NCI-H2107 treated with DMSO at 0.1 percent for 48 hours (cell line): ENCODE measurements at regions not wholly inside any gene's neighbourhood (a gene's known extent, or its start where the extent isn't known, plus 50 kb on each side); places are given as distances from the start of the nearest gene placed in this dataset.
"Not testable (repeated sequence)": the region's sequence is repeated elsewhere in the genome, so short reads cannot be mapped to it uniquely, and the experiment has no call there.

Source experiments
- DNase-seq: peaks from one replicate; lab custom pipeline; 2025; ENCODE audit not compliant: unreplicated experiment; lab: John Stamatoyannopoulos, UW

DNA sequence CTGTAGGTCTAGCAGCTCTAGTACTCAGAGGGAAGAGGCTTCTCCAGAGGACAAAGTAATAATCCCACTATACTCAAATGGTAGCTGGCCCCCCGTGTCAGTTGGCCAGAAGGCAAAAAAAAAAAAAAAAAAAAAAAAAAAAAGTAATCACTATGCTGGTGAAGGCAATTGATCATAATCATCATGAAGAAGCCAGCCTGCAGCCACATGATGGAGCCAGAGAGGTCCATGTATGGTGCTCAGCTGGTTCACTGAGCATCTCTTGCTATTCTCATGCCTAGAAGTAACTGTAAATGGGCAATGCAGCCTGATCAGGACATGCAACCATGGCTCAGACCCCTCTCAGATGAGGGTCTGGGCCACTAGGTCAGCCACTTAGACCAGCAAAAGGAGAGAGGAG lies 378.8 kb downstream of the MED13L start:
- no peak for DNase-seq

GRCh38 chr12:115897729-115898128 lies 379.8 kb downstream of the MED13L start:
- DNase-seq: no peak

GRCh38 chr12:115895247-115895646 lies 382.2 kb downstream of the MED13L start:
- no peak for DNase-seq

- DNase-seq: no peak
These were observed 385.8 kb downstream of the MED13L start for GRCh38 chr12:115891556-115892164.

DNA sequence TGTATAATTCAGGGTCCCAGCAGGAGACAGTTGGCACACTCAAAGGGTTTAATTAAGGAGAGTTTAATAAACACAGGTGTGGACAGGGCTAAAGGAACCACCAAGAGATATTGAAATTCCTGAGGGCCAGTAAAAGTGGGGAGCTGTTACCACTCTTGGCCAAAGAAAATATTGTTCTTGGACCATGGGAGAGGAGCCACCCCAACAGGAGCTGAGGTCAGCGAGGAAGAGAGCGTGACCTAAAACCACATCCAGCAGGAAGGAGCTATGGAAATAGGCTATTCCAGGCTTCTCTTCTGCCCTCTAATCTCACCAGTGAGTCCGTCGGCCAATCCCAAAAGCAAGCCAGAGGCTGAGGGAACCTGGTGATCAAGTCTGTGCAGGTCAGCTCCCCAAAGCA lies 390.8 kb downstream of the MED13L start:
- DNase-seq: no peak

GRCh38 chr12:115885040-115885690 lies 392.3 kb downstream of the MED13L start:
- peak; percentile 57 for DNase-seq

DNA sequence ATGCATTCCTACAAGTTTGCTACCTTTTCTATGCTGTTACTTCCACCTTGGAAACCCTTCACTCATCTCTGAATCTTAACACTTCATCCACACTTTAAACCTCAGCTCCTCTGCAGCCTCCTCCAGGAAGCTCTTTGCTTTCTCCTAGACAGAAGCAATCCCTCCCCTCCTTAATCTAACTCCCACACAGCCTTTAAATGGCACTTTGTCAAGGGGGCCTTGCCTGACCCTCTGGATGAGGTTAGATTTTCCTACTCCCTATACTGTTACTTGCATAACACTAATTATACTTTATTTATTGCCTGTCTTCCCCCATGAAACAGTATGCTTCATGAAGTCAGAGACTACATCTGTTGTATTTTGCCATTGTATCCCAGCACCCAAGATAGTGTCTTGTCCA lies 394.6 kb downstream of the MED13L start:
- no peak for DNase-seq

GRCh38 chr12:115880238-115880637 lies 397.3 kb downstream of the MED13L start:
- no peak for DNase-seq

GRCh38 chr12:115879354-115879753 lies 398.1 kb downstream of the MED13L start:
- no peak for DNase-seq

DNA sequence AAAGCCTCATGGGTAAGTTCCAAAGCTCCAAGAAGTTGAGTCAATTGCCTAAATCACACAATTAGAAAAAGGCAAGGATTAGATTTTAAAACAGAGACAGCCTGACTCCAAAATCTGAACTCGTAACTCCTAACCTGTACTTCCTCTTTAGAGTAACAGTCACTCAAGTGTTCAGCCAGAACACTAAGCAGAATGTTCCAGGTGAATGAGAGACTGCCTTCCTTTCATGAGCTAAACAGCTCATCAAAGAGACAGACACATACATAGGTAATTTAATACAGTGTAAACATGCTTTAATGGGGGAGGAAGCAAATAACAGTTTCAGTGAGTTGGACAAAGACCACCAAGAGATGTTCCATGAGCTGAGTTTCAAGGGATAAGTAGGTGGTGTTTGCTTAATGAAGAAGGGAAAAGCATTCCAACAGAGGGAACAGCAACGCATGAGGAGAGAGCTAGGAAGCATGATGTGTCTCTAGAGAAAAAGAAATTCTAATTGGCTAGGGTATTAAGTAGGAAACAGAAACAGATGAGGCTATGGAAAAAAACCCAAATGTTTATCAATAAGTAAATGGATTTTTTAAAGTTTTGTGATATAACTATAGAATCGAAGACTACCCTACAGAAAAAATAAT lies 403.9 kb downstream of the MED13L start:
- no peak for DNase-seq

- DNase-seq: no peak
These were observed 404.6 kb downstream of the MED13L start for GRCh38 chr12:115872919-115873357.

DNA sequence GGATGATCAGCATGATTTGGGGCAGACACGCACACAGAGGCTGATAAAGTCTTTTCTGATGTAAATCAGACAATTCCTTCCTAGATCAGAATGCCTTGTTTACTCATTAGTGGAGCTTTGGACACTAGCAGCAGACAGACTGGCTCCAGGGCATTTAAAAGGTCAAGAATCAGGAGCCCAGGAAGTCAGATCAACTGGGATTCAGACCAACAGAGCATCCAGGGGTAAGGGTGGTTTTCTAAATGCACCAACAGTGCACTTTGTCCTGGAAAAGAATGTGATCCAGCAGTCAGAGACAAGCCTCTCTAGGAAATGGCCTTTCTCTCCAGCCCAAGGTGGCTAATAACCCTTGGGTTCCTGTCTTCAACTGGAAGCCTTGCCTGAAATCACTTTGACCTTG lies 405.3 kb downstream of the MED13L start:
- DNase-seq: peak; percentile 62

- peak; percentile 72 for DNase-seq
These were observed 405.8 kb downstream of the MED13L start for GRCh38 chr12:115871714-115872113.

GRCh38 chr12:115870510-115870909 lies 407.0 kb downstream of the MED13L start:
- no peak for DNase-seq

DNA sequence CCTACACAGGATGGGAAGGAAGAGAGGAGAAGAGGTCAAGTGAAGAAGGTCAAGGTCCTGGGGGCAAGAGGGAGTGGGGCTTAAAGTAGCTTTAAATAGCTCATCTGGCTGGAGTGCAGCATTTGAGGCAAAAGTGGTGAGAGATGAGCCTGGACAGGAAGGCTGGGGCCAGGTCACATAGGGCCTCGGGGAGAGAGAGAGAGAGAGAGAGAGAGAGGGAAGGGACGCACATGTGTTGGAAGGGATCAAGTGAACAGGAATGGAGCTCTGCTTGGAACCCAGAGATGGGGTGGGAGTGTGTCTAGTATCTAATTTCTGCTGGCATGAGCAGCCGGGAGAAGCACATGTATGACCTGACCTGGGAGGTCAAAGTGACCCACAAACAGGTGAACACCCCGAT lies 407.5 kb downstream of the MED13L start:
- no peak for DNase-seq

DNA sequence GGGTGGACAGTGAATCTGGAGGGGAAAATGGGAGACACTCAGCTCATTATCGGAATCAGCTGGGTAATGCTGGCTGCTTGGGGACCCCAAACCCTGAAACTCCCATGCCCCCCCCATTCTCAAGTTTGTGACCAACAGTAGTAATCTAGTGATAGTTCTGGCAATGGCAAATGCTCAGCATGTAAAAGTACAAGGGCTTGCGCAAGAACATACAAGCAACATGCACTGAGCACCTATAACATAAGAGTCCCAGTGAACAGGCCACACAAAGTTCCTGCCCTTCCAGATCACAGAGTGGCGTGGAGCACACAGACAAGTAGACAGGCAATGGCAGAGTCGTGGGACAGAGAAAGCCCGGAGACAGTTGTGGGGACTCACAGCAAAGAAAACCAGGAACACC lies 407.9 kb downstream of the MED13L start:
- DNase-seq: no peak

GRCh38 chr12:115868624-115869023 lies 408.9 kb downstream of the MED13L start:
- no peak for DNase-seq

DNA sequence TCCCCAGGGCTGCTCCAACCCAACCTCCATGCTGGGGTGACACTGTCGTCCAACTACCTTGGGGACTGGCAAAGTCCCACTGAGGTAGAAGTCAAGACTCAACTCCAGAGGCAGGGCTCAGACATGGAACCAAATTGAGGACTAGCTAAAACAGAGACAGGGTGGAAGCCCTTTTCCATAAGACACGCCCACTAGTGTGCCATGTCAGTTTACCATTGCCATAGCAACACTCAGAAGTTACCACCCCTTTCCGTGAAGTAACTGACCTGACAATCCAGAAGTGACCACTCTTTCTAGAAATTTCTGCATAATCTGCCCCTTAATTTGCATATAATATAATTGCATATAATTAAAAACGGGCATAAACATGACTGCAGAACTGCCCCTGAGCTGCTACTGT lies 409.6 kb downstream of the MED13L start:
- DNase-seq: no peak

GRCh38 chr12:115866909-115867525 lies 410.5 kb downstream of the MED13L start:
- DNase-seq: peak; percentile 32

- DNase-seq: not testable (repeated sequence)
These were observed 411.2 kb downstream of the MED13L start for GRCh38 chr12:115866281-115866680.

DNA sequence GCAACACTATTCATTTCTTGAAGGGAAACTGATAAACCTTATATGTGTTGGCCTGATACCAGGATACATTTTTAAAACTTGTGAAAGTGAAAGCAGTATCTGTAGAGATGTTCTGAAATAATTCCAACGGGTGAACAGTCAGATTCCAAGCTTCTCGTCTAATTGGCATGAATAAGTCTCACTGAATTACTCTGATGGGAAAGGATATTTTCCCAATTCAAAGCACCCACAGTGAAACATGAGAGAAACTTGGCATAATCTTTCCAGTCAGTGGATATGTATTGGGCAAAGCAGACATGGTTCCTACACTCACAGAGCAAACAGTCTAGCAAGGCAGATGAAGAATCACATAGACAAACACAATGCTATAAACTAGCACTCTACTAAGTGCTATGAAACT lies 413.1 kb downstream of the MED13L start:
- no peak for DNase-seq

GRCh38 chr12:115860619-115861018 lies 416.9 kb downstream of the MED13L start:
- DNase-seq: no peak
